ENCODE measurements at regions not wholly inside any gene's neighbourhood (a gene's known extent, or its start where the extent isn't known, plus 50 kb on each side); places are given as distances from the start of the nearest gene placed in this dataset.

GRCh38 chr9:108709997-108710396 lies 145.8 kb downstream of the ACTL7B start:
- no peak for DNase-seq

DNA sequence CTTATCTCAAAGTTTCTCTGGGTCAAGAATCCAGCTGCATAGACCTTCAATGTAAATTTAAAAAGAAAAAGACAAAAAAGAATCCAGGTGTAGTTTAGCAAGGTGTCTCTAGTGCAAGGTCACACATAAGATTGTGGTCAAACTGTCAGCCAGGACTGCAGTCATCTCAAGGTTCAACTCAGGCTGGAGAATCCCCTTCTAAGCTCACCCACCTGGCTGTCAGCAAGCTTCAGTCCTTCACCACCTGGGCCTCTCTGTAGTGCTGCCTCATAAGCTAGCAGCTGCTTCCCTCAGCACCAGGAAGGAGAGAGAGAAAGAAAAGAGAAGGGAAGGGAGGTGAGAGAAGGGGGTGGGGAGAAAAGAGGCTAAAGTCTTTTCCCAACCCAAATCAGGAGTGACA lies 146.7 kb downstream of the ACTL7B start:
- DNase-seq, result no peak

- peak; percentile 30 for DNase-seq
Measured at GRCh38 chr9:108708448-108708847, 147.3 kb downstream of the ACTL7B start.

- no peak for DNase-seq
Measured at GRCh38 chr9:108707120-108707519, 148.7 kb downstream of the ACTL7B start.

- no peak for DNase-seq
Measured at GRCh38 chr9:108704156-108704852, 151.5 kb downstream of the ACTL7B start.

DNA sequence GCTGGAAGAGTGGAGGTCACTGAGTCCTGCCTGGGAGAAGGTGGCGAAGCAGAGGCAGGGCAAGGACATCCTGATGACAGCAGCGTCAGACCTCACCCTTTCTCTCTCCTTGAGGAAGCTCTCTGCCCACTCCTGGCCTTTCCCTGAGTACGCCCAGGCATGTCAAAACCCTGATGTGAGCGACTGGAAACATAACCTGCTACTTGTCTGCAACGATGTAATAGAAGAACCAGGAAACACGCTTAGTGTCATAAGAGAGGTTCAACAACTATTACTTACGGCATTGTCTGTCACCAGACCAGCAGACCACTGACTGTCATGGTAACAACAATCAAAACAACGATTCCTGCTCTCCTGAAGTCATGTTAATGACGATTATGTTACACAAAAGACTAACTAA lies 152.4 kb downstream of the ACTL7B start:
- DNase-seq, result no peak

DNA sequence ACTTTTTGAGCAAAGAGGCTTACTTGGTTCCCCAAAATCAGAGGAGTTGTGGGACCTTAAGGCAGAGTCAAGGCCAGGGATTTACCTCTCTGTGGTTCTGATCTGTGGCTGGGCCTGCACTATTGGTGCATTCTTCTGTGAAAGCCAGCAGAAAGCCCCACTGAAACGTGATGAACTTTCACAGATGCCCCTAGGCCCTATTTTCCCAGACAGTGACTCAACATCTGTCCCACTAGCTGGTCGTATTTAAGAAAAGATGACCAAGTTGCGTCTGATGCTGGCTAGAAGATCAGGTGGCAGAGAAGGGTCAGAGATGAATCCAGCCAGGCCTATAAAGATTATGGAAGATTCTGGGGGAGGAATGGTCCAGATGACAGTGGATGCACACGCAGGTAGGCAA lies 153.1 kb downstream of the ACTL7B start:
- no peak for DNase-seq

DNA sequence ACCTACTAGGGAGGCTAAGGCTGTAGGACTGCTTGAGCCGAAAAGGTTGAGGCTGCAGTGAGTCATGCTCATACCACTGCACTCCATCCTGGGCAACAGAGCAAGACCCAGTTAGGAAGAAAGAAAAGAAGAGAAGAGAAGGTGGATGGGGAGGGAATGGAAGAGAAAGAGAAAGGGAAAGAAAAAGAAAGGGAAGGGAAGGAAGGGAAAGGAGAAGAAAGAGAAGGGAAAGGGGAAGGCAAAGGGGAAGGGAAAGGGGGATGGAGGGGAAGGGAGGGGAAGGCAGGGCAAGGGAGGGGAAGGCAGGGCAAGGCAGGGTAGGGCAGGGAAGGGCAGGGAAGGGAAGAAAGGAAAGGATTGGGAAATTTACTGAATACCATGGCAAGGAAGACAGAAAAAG lies 157.0 kb downstream of the ACTL7B start:
- DNase-seq, result no peak

- DNase-seq, result no peak
Measured at GRCh38 chr9:108698231-108698630, 157.6 kb downstream of the ACTL7B start.

DNA sequence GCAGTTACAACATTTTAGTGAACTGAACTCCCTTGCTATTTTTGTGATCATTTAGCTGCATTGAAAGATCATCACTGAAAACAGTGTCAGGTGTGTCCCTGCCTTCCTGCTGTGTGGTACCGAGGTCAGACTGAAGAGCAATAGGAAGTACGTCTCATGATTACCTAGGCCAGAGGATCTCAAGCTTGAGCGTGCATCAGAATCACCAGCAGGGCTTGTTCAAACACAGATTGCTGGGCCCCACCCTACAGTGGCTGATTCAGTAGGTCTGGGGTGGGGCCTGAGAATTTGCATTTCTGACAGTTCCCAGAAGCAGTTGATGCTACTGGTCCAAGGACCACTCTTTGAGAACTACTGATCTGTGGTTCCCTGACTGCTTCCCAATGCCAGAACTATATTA lies 159.6 kb downstream of the ACTL7B start:
- no peak for DNase-seq

GRCh38 chr9:108694170-108694569 lies 161.6 kb downstream of the ACTL7B start:
- no peak for DNase-seq

- DNase-seq, result no peak
Measured at GRCh38 chr9:108691614-108692013, 164.2 kb downstream of the ACTL7B start.

- DNase-seq, result no peak
Measured at GRCh38 chr9:108688676-108689075, 167.1 kb downstream of the ACTL7B start.

- DNase-seq, result no peak
Measured at GRCh38 chr9:108688051-108688450, 167.7 kb downstream of the ACTL7B start.

GRCh38 chr9:108687006-108687987 lies 168.5 kb downstream of the ACTL7B start:
- DNase-seq, result no peak

- no peak for DNase-seq
Measured at GRCh38 chr9:108684288-108685025, 171.3 kb downstream of the ACTL7B start.

DNA sequence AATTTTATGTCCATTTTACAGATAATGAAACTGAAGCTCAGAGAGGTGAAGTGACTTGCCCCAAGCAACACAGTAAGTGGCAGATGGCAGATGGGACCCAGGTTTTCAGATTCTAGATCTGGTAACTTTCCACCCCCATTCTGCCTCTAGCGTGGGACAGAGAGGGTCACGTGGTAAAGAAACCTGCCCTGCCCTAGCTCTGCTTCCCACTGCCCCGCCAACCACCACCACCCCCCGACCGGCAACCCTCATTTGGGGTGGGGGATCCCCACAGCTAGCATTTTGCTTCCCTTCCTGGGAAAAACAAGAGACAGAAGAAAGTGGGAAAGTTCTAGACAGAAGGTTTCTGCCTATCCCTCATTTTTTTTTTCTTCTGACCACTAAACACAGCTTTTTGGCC lies 172.5 kb downstream of the ACTL7B start:
- DNase-seq, result no peak

GRCh38 chr9:108681851-108682590 lies 173.8 kb downstream of the ACTL7B start:
- no peak for DNase-seq

- DNase-seq, result no peak
Measured at GRCh38 chr9:108680946-108681345, 174.8 kb downstream of the ACTL7B start.

DNA sequence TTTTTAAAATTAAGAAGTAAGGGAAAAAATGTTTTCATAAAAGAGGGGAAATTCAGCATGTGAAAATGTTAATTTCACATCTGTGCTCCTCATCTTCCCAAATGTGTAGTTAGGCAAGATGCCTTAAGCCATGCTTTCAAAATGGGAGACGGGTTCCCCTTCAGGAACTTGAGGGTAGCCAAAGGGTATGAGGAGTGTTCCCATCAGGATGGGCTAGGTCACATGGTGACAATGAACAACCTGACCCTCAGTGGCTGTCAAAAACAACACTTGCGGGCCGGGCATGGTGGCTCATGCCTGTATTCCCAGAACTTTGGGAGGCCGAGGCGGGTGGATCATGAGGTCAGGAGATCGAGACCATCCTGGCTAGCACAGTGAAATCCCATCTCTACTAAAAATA lies 178.0 kb downstream of the ACTL7B start:
- no peak for DNase-seq

- DNase-seq, result no peak
Measured at GRCh38 chr9:108676355-108676754, 179.4 kb downstream of the ACTL7B start.

DNA sequence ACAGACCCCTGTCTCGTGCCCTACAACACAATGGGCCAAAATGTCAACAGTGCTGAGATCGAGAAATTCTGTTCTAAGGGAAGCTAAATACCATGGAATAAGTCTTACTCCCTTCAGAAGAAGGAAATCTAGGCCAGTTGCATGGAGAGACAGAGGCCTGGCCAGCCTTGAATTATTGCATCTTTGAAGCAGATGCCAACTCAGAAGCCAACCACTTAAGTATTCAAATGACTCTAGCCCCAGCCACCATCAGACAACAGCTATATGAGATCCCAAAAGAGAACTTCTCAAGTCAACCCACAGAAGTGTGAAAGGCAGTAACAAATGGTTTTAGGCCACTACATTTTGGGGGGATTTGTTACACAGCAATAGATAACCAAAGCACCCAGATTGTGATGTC lies 180.1 kb downstream of the ACTL7B start:
- no peak for DNase-seq
